Activated CD4-positive, alpha-beta T cell treated with anti-CD3 and anti-CD28 coated beads, Interleukin-2, amount 50 U/mL, for 16 hours (primary cell): ENCODE measurements at regions not wholly inside any gene's neighbourhood (a gene's known extent, or its start where the extent isn't known, plus 50 kb on each side); places are given as distances from the start of the nearest gene placed in this dataset.

Experiments used
- DNase-seq: peaks from one replicate; pipeline ENCODE4 v3.0.0-alpha.2; 2020

- DNase-seq = no peak
Measured at GRCh38 chr9:134214386-134214765, 50.0 kb upstream of the RNU6ATAC start.

GRCh38 chr9:134214766-134215419 lies 50.5 kb upstream of the RNU6ATAC start:
- DNase-seq = no peak

- no peak for DNase-seq
Measured at GRCh38 chr9:134215420-134215698, 51.0 kb upstream of the RNU6ATAC start.

GRCh38 chr9:134215699-134216448 lies 51.5 kb upstream of the RNU6ATAC start:
- DNase-seq = no peak

GRCh38 chr9:134216449-134216951 lies 52.1 kb upstream of the RNU6ATAC start:
- no peak for DNase-seq

GRCh38 chr9:134216961-134217360 lies 52.6 kb upstream of the RNU6ATAC start:
- no peak for DNase-seq

GRCh38 chr9:134217431-134218210 lies 53.3 kb upstream of the RNU6ATAC start:
- DNase-seq = peak; percentile 14

- no peak for DNase-seq
Measured at GRCh38 chr9:134218230-134218629, 53.9 kb upstream of the RNU6ATAC start.

GRCh38 chr9:134219646-134220060 lies 55.3 kb upstream of the RNU6ATAC start:
- DNase-seq = no peak

GRCh38 chr9:134220311-134220710 lies 55.9 kb upstream of the RNU6ATAC start:
- DNase-seq = no peak

- DNase-seq = no peak
Measured at GRCh38 chr9:134221273-134222017, 57.1 kb upstream of the RNU6ATAC start.

GRCh38 chr9:134222018-134222573 lies 57.7 kb upstream of the RNU6ATAC start:
- DNase-seq = no peak

GRCh38 chr9:134223091-134223490 lies 58.7 kb upstream of the RNU6ATAC start:
- DNase-seq = no peak

GRCh38 chr9:134223591-134224122 lies 59.3 kb upstream of the RNU6ATAC start:
- DNase-seq = no peak

GRCh38 chr9:134224127-134224526 lies 59.8 kb upstream of the RNU6ATAC start:
- DNase-seq = no peak

GRCh38 chr9:134224567-134225093 lies 60.3 kb upstream of the RNU6ATAC start:
- DNase-seq = no peak

GRCh38 chr9:134225186-134225585 lies 60.8 kb upstream of the RNU6ATAC start:
- no peak for DNase-seq

- no peak for DNase-seq
Measured at GRCh38 chr9:134225816-134226215, 61.5 kb upstream of the RNU6ATAC start.

- DNase-seq = no peak
Measured at GRCh38 chr9:134226221-134226930, 62.0 kb upstream of the RNU6ATAC start.

GRCh38 chr9:134227451-134228411 lies 63.4 kb upstream of the RNU6ATAC start:
- no peak for DNase-seq
